ENCODE measurements at regions not wholly inside any gene's neighbourhood (a gene's known extent, or its start where the extent isn't known, plus 50 kb on each side); places are given as distances from the start of the nearest gene placed in this dataset.

DNA sequence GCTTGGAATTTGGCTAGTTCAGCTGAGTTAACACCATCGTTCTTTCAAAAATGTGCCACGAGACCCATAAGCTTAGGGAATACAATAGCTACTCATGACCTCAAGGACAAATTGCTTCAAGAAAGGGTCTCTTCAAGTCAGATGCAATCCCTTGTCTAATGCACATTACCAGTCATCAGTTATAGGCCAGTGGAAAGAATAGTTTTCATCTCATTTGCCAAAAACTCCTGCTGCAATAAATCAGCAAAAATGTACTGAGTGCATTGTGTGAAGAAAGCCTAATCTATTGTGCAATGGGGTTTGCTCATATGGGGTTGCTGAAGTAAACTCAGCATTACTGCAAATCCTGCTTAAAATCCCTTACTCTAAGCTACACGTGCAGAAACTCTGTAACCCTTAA is 208.3 kb upstream of the NBEA start:
- intact Hi-C loops (cut with micrococcal nuclease): no loop called here
- no peak for DNase-seq
- WGBS (ENCODE audit: insufficient coverage): 100% methylated on average over 1 of the region's 3 CpGs
- Mint-ChIP-seq H3K4me1 (no peaks in the 10 kb centered on the region), H3K27me3 (no peaks in the 10 kb centered on the region), H3K4me3 (no peak overlapping the region), H3K9me3 (ENCODE audit: insufficient read depth) (peaks cover 7% of the 10 kb centered on the region), H3K27ac (no peak overlapping the region)
- ChIA-PET CTCF (no interaction called here), POLR2A (no interaction called here)
- H3K36me3 ChIP-seq (replicated peaks in 1 of 2; ENCODE audit: control extremely low read depth in 1 of 2, control insufficient read depth in 1 of 2, extremely low read depth in 1 of 2, insufficient read depth in 2 of 2, low read length in 1 of 2): no peaks in the 10 kb centered on the region
- H3K4me1 ChIP-seq (ENCODE audit: control insufficient read depth in 2 of 2, insufficient read depth in 2 of 2, low read length in 2 of 2): no peaks in the 10 kb centered on the region
- H3K79me2 ChIP-seq (ENCODE audit: control insufficient read depth, insufficient read depth, low read length): no peaks in the 10 kb centered on the region
- TF ChIP-seq EZH2 (IDR thresholded peaks at IDR 0.05; ENCODE audit: borderline replicate concordance, insufficient read depth, low read depth, low read length, poor library complexity, severe bottlenecking): no peak
- TF ChIP-seq, protein P1, sequence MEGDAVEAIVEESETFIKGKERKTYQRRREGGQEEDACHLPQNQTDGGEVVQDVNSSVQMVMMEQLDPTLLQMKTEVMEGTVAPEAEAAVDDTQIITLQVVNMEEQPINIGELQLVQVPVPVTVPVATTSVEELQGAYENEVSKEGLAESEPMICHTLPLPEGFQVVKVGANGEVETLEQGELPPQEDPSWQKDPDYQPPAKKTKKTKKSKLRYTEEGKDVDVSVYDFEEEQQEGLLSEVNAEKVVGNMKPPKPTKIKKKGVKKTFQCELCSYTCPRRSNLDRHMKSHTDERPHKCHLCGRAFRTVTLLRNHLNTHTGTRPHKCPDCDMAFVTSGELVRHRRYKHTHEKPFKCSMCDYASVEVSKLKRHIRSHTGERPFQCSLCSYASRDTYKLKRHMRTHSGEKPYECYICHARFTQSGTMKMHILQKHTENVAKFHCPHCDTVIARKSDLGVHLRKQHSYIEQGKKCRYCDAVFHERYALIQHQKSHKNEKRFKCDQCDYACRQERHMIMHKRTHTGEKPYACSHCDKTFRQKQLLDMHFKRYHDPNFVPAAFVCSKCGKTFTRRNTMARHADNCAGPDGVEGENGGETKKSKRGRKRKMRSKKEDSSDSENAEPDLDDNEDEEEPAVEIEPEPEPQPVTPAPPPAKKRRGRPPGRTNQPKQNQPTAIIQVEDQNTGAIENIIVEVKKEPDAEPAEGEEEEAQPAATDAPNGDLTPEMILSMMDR (IDR thresholded peaks at IDR 0.05): no peak
- no peak overlapping the region for H3K9ac ChIP-seq (ENCODE audit: low read length)
- no peak for ATAC-seq (ENCODE audit: low read depth)
- no peaks in the 10 kb centered on the region for H4K20me1 ChIP-seq (ENCODE audit: control insufficient read depth, insufficient read depth, low read length, poor library complexity, severe bottlenecking)
- no peaks in the 10 kb centered on the region for H3K27me3 ChIP-seq (replicated peaks in 1 of 4; ENCODE audit: control extremely low read depth in 1 of 4, control insufficient read depth in 3 of 4, insufficient read depth in 4 of 4, low read length in 3 of 4)
- H2AFZ ChIP-seq (ENCODE audit: insufficient read depth, low read depth, low read length, poor library complexity, severe bottlenecking): no peak overlapping the region
- no peaks in the 10 kb centered on the region for H3K9me3 ChIP-seq (ENCODE audit: control extremely low read depth in 1 of 3, control insufficient read depth in 2 of 3, insufficient read depth in 1 of 3, low read length in 2 of 3)
- no peak overlapping the region for H3K4me2 ChIP-seq (replicated peaks; ENCODE audit: low read depth, low read length, poor library complexity, severe bottlenecking)
- no peak overlapping the region for H3K27ac ChIP-seq (ENCODE audit: low read length in 2 of 2)
- H3K4me3 ChIP-seq (ENCODE audit: control extremely low read depth in 1 of 5, extremely low read depth in 1 of 5, insufficient read depth in 1 of 5, low read depth in 2 of 5, low read length in 4 of 5): no peak overlapping the region

DNA sequence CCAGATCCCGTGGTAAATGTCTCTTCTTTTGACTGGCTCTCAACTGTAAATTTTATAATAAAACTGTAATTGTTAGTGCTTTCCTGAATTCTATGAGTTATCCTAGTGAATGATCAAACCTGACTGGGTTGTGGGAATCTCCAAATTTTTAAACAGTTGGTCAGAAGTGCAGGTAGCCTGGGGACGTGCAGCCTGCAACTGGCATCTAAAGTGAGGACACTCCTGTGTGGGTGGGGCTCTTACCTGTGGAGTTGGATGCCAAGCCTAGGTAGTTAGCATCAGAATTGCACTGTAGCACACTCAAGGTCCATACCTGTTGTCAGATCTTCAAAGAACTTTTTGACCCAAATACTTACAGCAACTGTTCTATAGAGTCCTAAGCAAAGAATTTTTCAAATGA is 207.1 kb upstream of the NBEA start:
- POLR2A ChIA-PET: no interaction called here
- H3K4me1 ChIP-seq (ENCODE audit: control insufficient read depth in 2 of 2, insufficient read depth in 2 of 2, low read length in 2 of 2): no peaks in the 10 kb centered on the region
- no peak for DNase-seq
- H3K4me2 ChIP-seq (replicated peaks; ENCODE audit: low read depth, low read length, poor library complexity, severe bottlenecking): no peak overlapping the region
- H3K9me3 ChIP-seq (ENCODE audit: control extremely low read depth in 1 of 3, control insufficient read depth in 2 of 3, insufficient read depth in 1 of 3, low read length in 2 of 3): no peaks in the 10 kb centered on the region
- Mint-ChIP-seq H3K4me1 (no peaks in the 10 kb centered on the region), H3K9me3 (ENCODE audit: insufficient read depth) (peaks cover under 1% of the 10 kb centered on the region), H3K27me3 (no peaks in the 10 kb centered on the region), H3K4me3 (no peak overlapping the region), H3K27ac (no peak overlapping the region)
- 67% methylated on average over 1 of the region's 2 CpGs for WGBS (ENCODE audit: insufficient coverage)
- H3K4me3 ChIP-seq (ENCODE audit: control extremely low read depth in 1 of 5, extremely low read depth in 1 of 5, insufficient read depth in 1 of 5, low read depth in 2 of 5, low read length in 4 of 5): no peak overlapping the region
- no peaks in the 10 kb centered on the region for H4K20me1 ChIP-seq (ENCODE audit: control insufficient read depth, insufficient read depth, low read length, poor library complexity, severe bottlenecking)
- H3K36me3 ChIP-seq (replicated peaks in 1 of 2; ENCODE audit: control extremely low read depth in 1 of 2, control insufficient read depth in 1 of 2, extremely low read depth in 1 of 2, insufficient read depth in 2 of 2, low read length in 1 of 2): no peaks in the 10 kb centered on the region
- CTCF ChIA-PET: no interaction called here
- no peak for TF ChIP-seq EZH2 (IDR thresholded peaks at IDR 0.05; ENCODE audit: borderline replicate concordance, insufficient read depth, low read depth, low read length, poor library complexity, severe bottlenecking)
- TF ChIP-seq, protein P1 (IDR thresholded peaks at IDR 0.05): no peak
- H3K27me3 ChIP-seq (replicated peaks in 1 of 4; ENCODE audit: control extremely low read depth in 1 of 4, control insufficient read depth in 3 of 4, insufficient read depth in 4 of 4, low read length in 3 of 4): no peaks in the 10 kb centered on the region
- H3K79me2 ChIP-seq (ENCODE audit: control insufficient read depth, insufficient read depth, low read length): no peaks in the 10 kb centered on the region
- no peak overlapping the region for H3K27ac ChIP-seq (ENCODE audit: low read length in 2 of 2)
- intact Hi-C loops (cut with micrococcal nuclease): no loop called here
- no peak overlapping the region for H3K9ac ChIP-seq (ENCODE audit: low read length)
- H2AFZ ChIP-seq (ENCODE audit: insufficient read depth, low read depth, low read length, poor library complexity, severe bottlenecking): no peak overlapping the region
- no peak for ATAC-seq (ENCODE audit: low read depth)
